ENCODE measurements at regions not wholly inside any gene's neighbourhood (a gene's known extent, or its start where the extent isn't known, plus 50 kb on each side); places are given as distances from the start of the nearest gene placed in this dataset.

- TF ChIP-seq CTCF (IDR thresholded peaks at IDR 0.05), result no peak
Measured at GRCh38 chr18:59038295-59039039, 101.2 kb upstream of the SEC11C start.

- no peak for TF ChIP-seq CTCF (IDR thresholded peaks at IDR 0.05)
Measured at GRCh38 chr18:59039449-59039848, 100.2 kb upstream of the SEC11C start.

- no peak for TF ChIP-seq CTCF (IDR thresholded peaks at IDR 0.05)
Measured at GRCh38 chr18:59040770-59041148, 98.9 kb upstream of the SEC11C start.

GRCh38 chr18:59041296-59041695 is 98.4 kb upstream of the SEC11C start:
- TF ChIP-seq CTCF (IDR thresholded peaks at IDR 0.05), result no peak

GRCh38 chr18:59041819-59042815 is 97.6 kb upstream of the SEC11C start:
- no peak for TF ChIP-seq CTCF (IDR thresholded peaks at IDR 0.05)

GRCh38 chr18:59044855-59045254 is 94.8 kb upstream of the SEC11C start:
- TF ChIP-seq CTCF (IDR thresholded peaks at IDR 0.05), result no peak

GRCh38 chr18:59047321-59048047 is 92.2 kb upstream of the SEC11C start:
- TF ChIP-seq CTCF (IDR thresholded peaks at IDR 0.05), result no peak

Measured in LNCAP (cell line).